ENCODE measurements at regions not wholly inside any gene's neighbourhood (a gene's known extent, or its start where the extent isn't known, plus 50 kb on each side); places are given as distances from the start of the nearest gene placed in this dataset.

DNA sequence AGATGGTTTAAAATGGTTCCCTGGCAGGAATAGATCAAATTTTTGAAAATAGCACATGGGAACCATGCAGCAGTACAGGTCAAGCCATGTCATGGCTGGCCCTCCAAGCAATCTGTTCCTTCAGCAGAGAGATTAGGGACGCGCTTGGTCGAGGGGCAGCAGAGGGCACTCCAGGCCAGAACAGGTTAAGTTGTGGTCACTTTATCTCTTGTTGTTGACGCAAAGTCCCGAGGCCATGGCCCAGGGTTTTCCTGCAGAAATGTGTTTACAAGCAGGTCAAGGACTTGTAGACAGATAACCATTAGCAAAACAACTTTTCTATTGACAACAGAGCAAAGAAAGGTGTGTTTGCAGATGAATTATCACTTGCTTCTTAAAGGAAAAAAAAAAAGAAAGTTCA is 570.0 kb upstream of the NR2F2 start (continued):
- TF ChIP-seq NR2F2 (IDR thresholded peaks at IDR 0.05; ENCODE audit: borderline replicate concordance, low read depth), result 0 out of 2 replicates have a peak, but pooled peaks have one; percentile 27
- TF ChIP-seq FOXP1 (IDR thresholded peaks at IDR 0.05), result no peak
- peak; percentile 80 for TF ChIP-seq FOXP1 (CRISPR knock-in tag; IDR thresholded peaks at IDR 0.05)
- no peak for TF ChIP-seq SOX6 (IDR thresholded peaks at IDR 0.05)
- TF ChIP-seq SOX6 (CRISPR knock-in tag; IDR thresholded peaks at IDR 0.05), result peak; percentile 48; the same call in 1 of the 2 replicates
- no peak for TF ChIP-seq BHLHE40 (IDR thresholded peaks at IDR 0.05; ENCODE audit: low read length)
- TF ChIP-seq FOXA3 (CRISPR knock-in tag; IDR thresholded peaks at IDR 0.05), result peak; percentile 49; the same call in 1 of the 2 replicates
- peak; percentile 35; the same call in 1 of the 2 replicates for TF ChIP-seq NR2F6 (IDR thresholded peaks at IDR 0.05)
- no peak for TF ChIP-seq NR2F6 (CRISPR knock-in tag; IDR thresholded peaks at IDR 0.05)
- TF ChIP-seq NFKBIZ (CRISPR knock-in tag; IDR thresholded peaks at IDR 0.05), result no peak
- peak; percentile 27; the same call in 1 of the 2 replicates for TF ChIP-seq GATAD2A (CRISPR knock-in tag; IDR thresholded peaks at IDR 0.05)
- TF ChIP-seq SOX5 (CRISPR knock-in tag; IDR thresholded peaks at IDR 0.05; ENCODE audit: borderline replicate concordance), result 0 out of 2 replicates have a peak, but pooled peaks have one; percentile 14
- TF ChIP-seq EP300 (IDR thresholded peaks at IDR 0.05; ENCODE audit: low read depth in 2 of 2, low read length in 2 of 2), result peak in 1 of 2 experiments; percentile 23; a peak in 1 of 4 replicates
- no peak for TF ChIP-seq EP300 (CRISPR knock-in tag; IDR thresholded peaks at IDR 0.05; ENCODE audit: borderline replicate concordance)
- TF ChIP-seq, protein P1, sequence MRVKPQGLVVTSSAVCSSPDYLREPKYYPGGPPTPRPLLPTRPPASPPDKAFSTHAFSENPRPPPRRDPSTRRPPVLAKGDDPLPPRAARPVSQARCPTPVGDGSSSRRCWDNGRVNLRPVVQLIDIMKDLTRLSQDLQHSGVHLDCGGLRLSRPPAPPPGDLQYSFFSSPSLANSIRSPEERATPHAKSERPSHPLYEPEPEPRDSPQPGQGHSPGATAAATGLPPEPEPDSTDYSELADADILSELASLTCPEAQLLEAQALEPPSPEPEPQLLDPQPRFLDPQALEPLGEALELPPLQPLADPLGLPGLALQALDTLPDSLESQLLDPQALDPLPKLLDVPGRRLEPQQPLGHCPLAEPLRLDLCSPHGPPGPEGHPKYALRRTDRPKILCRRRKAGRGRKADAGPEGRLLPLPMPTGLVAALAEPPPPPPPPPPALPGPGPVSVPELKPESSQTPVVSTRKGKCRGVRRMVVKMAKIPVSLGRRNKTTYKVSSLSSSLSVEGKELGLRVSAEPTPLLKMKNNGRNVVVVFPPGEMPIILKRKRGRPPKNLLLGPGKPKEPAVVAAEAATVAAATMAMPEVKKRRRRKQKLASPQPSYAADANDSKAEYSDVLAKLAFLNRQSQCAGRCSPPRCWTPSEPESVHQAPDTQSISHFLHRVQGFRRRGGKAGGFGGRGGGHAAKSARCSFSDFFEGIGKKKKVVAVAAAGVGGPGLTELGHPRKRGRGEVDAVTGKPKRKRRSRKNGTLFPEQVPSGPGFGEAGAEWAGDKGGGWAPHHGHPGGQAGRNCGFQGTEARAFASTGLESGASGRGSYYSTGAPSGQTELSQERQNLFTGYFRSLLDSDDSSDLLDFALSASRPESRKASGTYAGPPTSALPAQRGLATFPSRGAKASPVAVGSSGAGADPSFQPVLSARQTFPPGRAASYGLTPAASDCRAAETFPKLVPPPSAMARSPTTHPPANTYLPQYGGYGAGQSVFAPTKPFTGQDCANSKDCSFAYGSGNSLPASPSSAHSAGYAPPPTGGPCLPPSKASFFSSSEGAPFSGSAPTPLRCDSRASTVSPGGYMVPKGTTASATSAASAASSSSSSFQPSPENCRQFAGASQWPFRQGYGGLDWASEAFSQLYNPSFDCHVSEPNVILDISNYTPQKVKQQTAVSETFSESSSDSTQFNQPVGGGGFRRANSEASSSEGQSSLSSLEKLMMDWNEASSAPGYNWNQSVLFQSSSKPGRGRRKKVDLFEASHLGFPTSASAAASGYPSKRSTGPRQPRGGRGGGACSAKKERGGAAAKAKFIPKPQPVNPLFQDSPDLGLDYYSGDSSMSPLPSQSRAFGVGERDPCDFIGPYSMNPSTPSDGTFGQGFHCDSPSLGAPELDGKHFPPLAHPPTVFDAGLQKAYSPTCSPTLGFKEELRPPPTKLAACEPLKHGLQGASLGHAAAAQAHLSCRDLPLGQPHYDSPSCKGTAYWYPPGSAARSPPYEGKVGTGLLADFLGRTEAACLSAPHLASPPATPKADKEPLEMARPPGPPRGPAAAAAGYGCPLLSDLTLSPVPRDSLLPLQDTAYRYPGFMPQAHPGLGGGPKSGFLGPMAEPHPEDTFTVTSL (CRISPR knock-in tag; IDR thresholded peaks at IDR 0.05; ENCODE audit: borderline replicate concordance), result 0 out of 2 replicates have a peak, but pooled peaks have one; percentile 29
- TF ChIP-seq, protein P2, sequence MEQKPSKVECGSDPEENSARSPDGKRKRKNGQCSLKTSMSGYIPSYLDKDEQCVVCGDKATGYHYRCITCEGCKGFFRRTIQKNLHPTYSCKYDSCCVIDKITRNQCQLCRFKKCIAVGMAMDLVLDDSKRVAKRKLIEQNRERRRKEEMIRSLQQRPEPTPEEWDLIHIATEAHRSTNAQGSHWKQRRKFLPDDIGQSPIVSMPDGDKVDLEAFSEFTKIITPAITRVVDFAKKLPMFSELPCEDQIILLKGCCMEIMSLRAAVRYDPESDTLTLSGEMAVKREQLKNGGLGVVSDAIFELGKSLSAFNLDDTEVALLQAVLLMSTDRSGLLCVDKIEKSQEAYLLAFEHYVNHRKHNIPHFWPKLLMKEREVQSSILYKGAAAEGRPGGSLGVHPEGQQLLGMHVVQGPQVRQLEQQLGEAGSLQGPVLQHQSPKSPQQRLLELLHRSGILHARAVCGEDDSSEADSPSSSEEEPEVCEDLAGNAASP (CRISPR knock-in tag; IDR thresholded peaks at IDR 0.05; ENCODE audit: borderline replicate concordance), result peak; percentile 33; the same call in 1 of the 2 replicates
- TF ChIP-seq FOXO1 (CRISPR knock-in tag; IDR thresholded peaks at IDR 0.05), result peak; percentile 69
- TF ChIP-seq NCOA2 (CRISPR knock-in tag; IDR thresholded peaks at IDR 0.05), result 0 out of 2 replicates have a peak, but pooled peaks have one; percentile 13
- TF ChIP-seq ZNF652 (CRISPR knock-in tag; IDR thresholded peaks at IDR 0.05; ENCODE audit: borderline replicate concordance, low read depth), result peak; percentile 75
- TF ChIP-seq, protein P3, sequence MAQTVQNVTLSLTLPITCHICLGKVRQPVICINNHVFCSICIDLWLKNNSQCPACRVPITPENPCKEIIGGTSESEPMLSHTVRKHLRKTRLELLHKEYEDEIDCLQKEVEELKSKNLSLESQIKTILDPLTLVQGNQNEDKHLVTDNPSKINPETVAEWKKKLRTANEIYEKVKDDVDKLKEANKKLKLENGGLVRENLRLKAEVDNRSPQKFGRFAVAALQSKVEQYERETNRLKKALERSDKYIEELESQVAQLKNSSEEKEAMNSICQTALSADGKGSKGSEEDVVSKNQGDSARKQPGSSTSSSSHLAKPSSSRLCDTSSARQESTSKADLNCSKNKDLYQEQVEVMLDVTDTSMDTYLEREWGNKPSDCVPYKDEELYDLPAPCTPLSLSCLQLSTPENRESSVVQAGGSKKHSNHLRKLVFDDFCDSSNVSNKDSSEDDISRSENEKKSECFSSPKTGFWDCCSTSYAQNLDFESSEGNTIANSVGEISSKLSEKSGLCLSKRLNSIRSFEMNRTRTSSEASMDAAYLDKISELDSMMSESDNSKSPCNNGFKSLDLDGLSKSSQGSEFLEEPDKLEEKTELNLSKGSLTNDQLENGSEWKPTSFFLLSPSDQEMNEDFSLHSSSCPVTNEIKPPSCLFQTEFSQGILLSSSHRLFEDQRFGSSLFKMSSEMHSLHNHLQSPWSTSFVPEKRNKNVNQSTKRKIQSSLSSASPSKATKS (CRISPR knock-in tag; IDR thresholded peaks at IDR 0.05), result no peak
- no peak for TF ChIP-seq CCAR2 (optimal IDR thresholded peaks at IDR 0.05; ENCODE audit: low read depth, low read length)
- TF ChIP-seq CC2D1A (CRISPR knock-in tag; IDR thresholded peaks at IDR 0.05), result no peak
- peak; percentile 28; the same call in 1 of the 2 replicates for TF ChIP-seq FOXK1 (CRISPR knock-in tag; IDR thresholded peaks at IDR 0.05; ENCODE audit: borderline replicate concordance, low read depth)
